SK-N-MC (cell line): ENCODE measurements at regions not wholly inside any gene's neighbourhood (a gene's known extent, or its start where the extent isn't known, plus 50 kb on each side); places are given as distances from the start of the nearest gene placed in this dataset.

Experiments used
- EZH2 ChIP-seq: fragments of 200-600 bp; sonication (generic); IDR thresholded peaks from one replicate; pipeline ENCODE4 v1.6.1; 2017; ENCODE audit warnings: antibody characterized with exemption
- POLR2AphosphoS5 ChIP-seq: IDR thresholded peaks from 2 replicates; pipeline ENCODE4 v1.6.1; 2012; ENCODE audit warnings: mild to moderate bottlenecking, low read depth, low read length, borderline replicate concordance

- TF ChIP-seq EZH2 (no peak), POLR2AphosphoS5 (no peak)
Observed at GRCh38 chr6:167412506-167412905, 87.6 kb downstream of the TTLL2 start.
